ENCODE measurements at regions not wholly inside any gene's neighbourhood (a gene's known extent, or its start where the extent isn't known, plus 50 kb on each side); places are given as distances from the start of the nearest gene placed in this dataset.

DNA sequence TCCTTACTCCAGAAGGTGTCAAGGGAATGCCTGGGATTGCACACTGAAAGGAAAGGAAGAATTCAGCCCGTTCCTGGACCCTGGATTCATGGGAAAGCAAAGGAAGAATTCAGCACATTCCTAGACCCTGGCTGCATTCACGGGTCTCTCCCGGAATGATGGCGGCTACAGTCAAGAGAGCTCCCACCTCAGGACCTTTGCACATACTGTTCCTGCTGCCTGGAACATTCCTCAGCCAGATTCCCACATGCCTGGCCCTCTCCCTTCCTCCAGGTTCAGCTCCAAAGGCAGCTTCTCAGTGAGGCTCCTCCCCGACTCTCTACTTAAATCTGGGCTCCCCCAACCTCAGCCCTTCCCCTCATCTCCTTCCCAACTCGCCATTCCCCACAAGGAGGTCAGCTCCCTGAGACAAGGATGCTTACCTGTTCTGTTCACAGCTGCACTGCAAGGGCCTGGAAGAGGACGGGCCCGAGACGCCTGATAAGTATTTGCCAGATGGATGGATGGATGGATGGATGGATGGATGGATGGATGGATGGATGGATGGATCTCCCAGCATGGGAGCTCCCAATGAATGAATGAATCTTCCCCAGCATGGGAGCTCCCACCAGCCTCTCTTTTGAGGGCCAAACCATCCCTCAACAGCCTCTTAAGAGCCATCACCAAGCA lies 77.4 kb downstream of the NCOR2 start:
- intact Hi-C loops (cut with micrococcal nuclease): no loop called here
- TF ChIP-seq, protein P1, sequence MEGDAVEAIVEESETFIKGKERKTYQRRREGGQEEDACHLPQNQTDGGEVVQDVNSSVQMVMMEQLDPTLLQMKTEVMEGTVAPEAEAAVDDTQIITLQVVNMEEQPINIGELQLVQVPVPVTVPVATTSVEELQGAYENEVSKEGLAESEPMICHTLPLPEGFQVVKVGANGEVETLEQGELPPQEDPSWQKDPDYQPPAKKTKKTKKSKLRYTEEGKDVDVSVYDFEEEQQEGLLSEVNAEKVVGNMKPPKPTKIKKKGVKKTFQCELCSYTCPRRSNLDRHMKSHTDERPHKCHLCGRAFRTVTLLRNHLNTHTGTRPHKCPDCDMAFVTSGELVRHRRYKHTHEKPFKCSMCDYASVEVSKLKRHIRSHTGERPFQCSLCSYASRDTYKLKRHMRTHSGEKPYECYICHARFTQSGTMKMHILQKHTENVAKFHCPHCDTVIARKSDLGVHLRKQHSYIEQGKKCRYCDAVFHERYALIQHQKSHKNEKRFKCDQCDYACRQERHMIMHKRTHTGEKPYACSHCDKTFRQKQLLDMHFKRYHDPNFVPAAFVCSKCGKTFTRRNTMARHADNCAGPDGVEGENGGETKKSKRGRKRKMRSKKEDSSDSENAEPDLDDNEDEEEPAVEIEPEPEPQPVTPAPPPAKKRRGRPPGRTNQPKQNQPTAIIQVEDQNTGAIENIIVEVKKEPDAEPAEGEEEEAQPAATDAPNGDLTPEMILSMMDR (IDR thresholded peaks at IDR 0.05): no peak
- Mint-ChIP-seq H3K27me3 (ENCODE audit: low read depth in 3 of 3) (peaks cover 0 to 4% (median 0%) of the 10 kb centered on the region in 3 donors), H3K4me3 (no peak overlapping the region), H3K4me1 (peaks cover 8% of the 10 kb centered on the region), H3K27ac (peak overlapping the region in 3 of 7 donors; percentile 8 to 50 (median 45)), H3K9me3 (no peaks in the 10 kb centered on the region), H3K36me3 (peaks cover 63 to 78% of the 10 kb centered on the region in 2 donors)
- Histone ChIP-seq H4K20me1 (ENCODE audit: insufficient read depth, low read length) (peaks cover 100% of the 10 kb centered on the region), H3K4me3 (replicated peaks in 1 of 3; ENCODE audit: low read depth in 2 of 3, low read length in 3 of 3) (no peak overlapping the region), H3K4me2 (replicated peaks; ENCODE audit: extremely low read depth, low read length, poor library complexity, severe bottlenecking) (no peak overlapping the region), H3K27me3 (ENCODE audit: control insufficient read depth in 2 of 2, insufficient read depth in 2 of 2, low read length in 2 of 2) (no peaks in the 10 kb centered on the region), H3K79me2 (ENCODE audit: insufficient read depth, low read length) (peaks cover 89% of the 10 kb centered on the region), H3K9me3 (replicated peaks in 1 of 2; ENCODE audit: control insufficient read depth in 1 of 2, insufficient read depth in 1 of 2, low read length in 2 of 2) (no peaks in the 10 kb centered on the region), H2AFZ (ENCODE audit: insufficient read depth, low read depth, low read length, poor library complexity, severe bottlenecking) (no peak overlapping the region), H3K9ac (ENCODE audit: insufficient read depth, low read length, poor library complexity, severe bottlenecking) (no peak overlapping the region), H3K27ac (ENCODE audit: low read depth in 1 of 2, low read length in 2 of 2) (no peak overlapping the region), H3K4me1 (ENCODE audit: control insufficient read depth in 1 of 2, insufficient read depth in 2 of 2, low read length in 2 of 2) (no peaks in the 10 kb centered on the region), H3K36me3 (replicated peaks in 1 of 2; ENCODE audit: control insufficient read depth in 1 of 2, insufficient read depth in 2 of 2, low read length in 2 of 2) (peaks cover 71 to 100% of the 10 kb centered on the region in 2 donors)
- 96% methylated on average over 9 of the region's 9 CpGs for WGBS (ENCODE audit: insufficient coverage)
- no peak for DNase-seq

DNA sequence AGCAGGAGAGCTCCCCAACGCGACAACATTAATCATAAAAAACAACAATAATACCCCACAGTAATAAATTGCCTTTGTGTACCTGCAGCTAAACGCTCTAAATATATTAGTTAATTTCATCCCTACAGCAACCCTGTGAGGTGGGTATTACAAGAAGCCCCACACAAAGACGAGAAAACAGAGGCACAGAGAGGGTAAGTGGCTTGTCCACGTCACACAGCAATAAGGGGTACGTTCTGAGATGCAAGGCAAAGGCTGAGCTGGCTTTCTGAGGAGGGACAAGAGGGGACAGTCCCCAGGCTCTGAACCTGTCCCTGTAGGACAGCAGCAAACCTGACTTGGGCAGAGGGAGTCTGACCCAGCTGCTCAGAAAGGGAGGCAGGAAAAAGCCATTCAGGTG lies 78.2 kb downstream of the NCOR2 start:
- Histone ChIP-seq H3K4me2 (replicated peaks; ENCODE audit: extremely low read depth, low read length, poor library complexity, severe bottlenecking) (no peak overlapping the region), H3K9ac (ENCODE audit: insufficient read depth, low read length, poor library complexity, severe bottlenecking) (no peak overlapping the region), H3K27ac (ENCODE audit: low read depth in 1 of 2, low read length in 2 of 2) (peak overlapping the region in 1 of 2 donors; percentile 20), H3K36me3 (replicated peaks in 1 of 2; ENCODE audit: control insufficient read depth in 1 of 2, insufficient read depth in 2 of 2, low read length in 2 of 2) (peaks cover 72 to 100% of the 10 kb centered on the region in 2 donors), H3K4me3 (replicated peaks in 1 of 3; ENCODE audit: low read depth in 2 of 3, low read length in 3 of 3) (no peak overlapping the region), H4K20me1 (ENCODE audit: insufficient read depth, low read length) (peaks cover 100% of the 10 kb centered on the region), H2AFZ (ENCODE audit: insufficient read depth, low read depth, low read length, poor library complexity, severe bottlenecking) (no peak overlapping the region), H3K4me1 (ENCODE audit: control insufficient read depth in 1 of 2, insufficient read depth in 2 of 2, low read length in 2 of 2) (no peaks in the 10 kb centered on the region), H3K9me3 (replicated peaks in 1 of 2; ENCODE audit: control insufficient read depth in 1 of 2, insufficient read depth in 1 of 2, low read length in 2 of 2) (no peaks in the 10 kb centered on the region), H3K27me3 (ENCODE audit: control insufficient read depth in 2 of 2, insufficient read depth in 2 of 2, low read length in 2 of 2) (no peaks in the 10 kb centered on the region), H3K79me2 (ENCODE audit: insufficient read depth, low read length) (peaks cover 81% of the 10 kb centered on the region)
- no peaks in the 10 kb centered on the region for H3K9me3 Mint-ChIP-seq
- DNase-seq: no peak
- peak overlapping the region in 3 of 7 donors; percentile 50 to 76 (median 58) for H3K27ac Mint-ChIP-seq
- TF ChIP-seq, protein P1 (IDR thresholded peaks at IDR 0.05): no peak
- peaks cover 0 to 7% (median 0%) of the 10 kb centered on the region in 3 donors for H3K27me3 Mint-ChIP-seq (ENCODE audit: low read depth in 3 of 3)
- 87% methylated on average over 6 of the region's 6 CpGs for WGBS (ENCODE audit: insufficient coverage)
- H3K36me3 Mint-ChIP-seq: peaks cover 64 to 78% of the 10 kb centered on the region in 2 donors
- no peak overlapping the region for H3K4me3 Mint-ChIP-seq
- intact Hi-C loops (cut with micrococcal nuclease): no loop called here
- H3K4me1 Mint-ChIP-seq: peaks cover 8% of the 10 kb centered on the region
